Fibroblast of pulmonary artery (primary cell): ENCODE measurements at regions not wholly inside any gene's neighbourhood (a gene's known extent, or its start where the extent isn't known, plus 50 kb on each side); places are given as distances from the start of the nearest gene placed in this dataset.
"Not testable (repeated sequence)": the region's sequence is repeated elsewhere in the genome, so short reads cannot be mapped to it uniquely, and the experiment has no call there.

Source experiments
- DNase-seq: peaks from one replicate; pipeline ENCODE4 v3.0.0-alpha.2; 2010; ENCODE audit warnings: low read depth
- H3K4me3 ChIP-seq: replicated peaks from 2 replicates; pipeline ENCODE4 v1.5.1; 2011; ENCODE audit warnings: low read depth, mild to moderate bottlenecking, control low read depth, low read length, moderate library complexity
- TF ChIP-seq, protein P1 (sequence below): IDR thresholded peaks from 2 replicates; pipeline ENCODE4 v1.5.1; 2011; ENCODE audit warnings: mild to moderate bottlenecking, control low read depth, low read length, inconsistent platforms; ENCODE audit errors: missing control alignments

DNA sequence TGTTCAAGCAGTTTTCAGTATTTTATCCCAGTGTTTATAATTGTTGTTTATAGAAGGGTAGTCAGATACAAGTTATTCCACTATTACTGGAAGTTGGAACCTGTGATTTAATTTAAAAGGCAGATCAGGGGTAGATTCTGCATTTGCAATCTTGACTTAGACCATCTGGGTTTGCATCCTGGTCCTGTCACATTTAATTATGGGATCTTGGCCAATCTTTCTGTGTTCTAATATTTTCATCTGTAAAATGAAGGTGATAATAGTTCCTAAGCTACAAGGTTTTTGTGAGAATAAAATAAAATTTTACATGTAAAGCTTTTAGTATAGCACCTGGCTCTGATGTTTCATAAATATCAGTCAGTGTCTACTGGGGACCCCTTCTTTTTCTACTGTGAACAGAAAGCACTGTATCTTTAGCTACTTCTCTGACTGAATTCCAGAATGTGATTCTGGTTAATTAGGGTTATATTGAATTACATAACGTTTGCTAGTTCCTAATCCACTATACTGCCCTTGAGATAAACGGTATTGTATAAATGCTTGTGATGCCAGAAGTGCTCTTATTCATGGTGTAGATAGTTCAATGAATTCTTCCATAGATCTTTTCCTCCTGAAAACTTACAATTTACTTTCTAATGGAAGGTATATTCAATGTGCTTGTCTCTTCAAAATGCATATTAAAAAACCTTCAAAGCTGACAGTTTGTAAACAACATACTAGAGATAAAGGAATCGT lies 131.0 kb downstream of the KCNK1 start:
- H3K4me3 ChIP-seq, result no peak overlapping the region
- no peak for DNase-seq
- TF ChIP-seq, protein P1, sequence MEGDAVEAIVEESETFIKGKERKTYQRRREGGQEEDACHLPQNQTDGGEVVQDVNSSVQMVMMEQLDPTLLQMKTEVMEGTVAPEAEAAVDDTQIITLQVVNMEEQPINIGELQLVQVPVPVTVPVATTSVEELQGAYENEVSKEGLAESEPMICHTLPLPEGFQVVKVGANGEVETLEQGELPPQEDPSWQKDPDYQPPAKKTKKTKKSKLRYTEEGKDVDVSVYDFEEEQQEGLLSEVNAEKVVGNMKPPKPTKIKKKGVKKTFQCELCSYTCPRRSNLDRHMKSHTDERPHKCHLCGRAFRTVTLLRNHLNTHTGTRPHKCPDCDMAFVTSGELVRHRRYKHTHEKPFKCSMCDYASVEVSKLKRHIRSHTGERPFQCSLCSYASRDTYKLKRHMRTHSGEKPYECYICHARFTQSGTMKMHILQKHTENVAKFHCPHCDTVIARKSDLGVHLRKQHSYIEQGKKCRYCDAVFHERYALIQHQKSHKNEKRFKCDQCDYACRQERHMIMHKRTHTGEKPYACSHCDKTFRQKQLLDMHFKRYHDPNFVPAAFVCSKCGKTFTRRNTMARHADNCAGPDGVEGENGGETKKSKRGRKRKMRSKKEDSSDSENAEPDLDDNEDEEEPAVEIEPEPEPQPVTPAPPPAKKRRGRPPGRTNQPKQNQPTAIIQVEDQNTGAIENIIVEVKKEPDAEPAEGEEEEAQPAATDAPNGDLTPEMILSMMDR, result no peak

DNA sequence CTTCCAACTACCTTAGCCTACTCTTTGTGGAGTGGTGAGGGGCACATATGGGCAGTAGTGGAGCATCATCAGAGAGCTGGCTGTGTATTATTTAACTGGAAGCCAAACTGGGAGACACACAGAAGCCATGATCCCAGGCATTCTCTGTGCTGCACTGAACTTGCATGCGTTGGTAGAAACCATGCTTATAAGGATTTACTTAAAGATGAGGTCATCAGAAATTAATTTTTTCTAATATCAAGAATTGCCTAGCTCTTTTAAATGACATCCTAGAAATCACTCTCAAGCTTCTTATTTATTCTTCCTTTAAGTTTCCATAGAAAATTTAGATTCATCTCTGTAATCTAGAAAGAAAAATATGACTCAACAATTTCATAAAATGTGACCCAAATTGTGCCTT lies 136.2 kb downstream of the KCNK1 start:
- TF ChIP-seq, protein P1, result no peak
- DNase-seq, result no peak
- H3K4me3 ChIP-seq, result no peak overlapping the region

DNA sequence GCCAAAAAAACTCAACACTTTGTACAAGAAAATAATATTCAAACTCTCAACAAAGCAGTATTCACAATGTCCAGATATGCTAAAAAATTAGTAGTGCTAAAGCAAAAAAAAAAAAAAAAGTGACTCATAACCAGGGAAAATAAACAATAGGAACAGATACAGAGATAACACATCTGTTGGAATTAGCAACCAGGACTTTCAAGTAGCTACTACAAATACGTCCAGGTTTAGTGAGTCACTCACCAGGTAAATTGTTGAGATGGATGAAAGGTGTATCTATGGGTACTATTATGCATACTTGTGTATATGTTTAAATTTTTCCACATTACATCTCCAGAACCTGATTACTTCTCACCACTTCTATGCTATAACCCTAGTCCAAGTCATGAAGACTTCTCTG lies 144.8 kb upstream of the SLC35F3 start:
- H3K4me3 ChIP-seq, result no peak overlapping the region
- DNase-seq, result no peak
- TF ChIP-seq, protein P1, result no peak

DNA sequence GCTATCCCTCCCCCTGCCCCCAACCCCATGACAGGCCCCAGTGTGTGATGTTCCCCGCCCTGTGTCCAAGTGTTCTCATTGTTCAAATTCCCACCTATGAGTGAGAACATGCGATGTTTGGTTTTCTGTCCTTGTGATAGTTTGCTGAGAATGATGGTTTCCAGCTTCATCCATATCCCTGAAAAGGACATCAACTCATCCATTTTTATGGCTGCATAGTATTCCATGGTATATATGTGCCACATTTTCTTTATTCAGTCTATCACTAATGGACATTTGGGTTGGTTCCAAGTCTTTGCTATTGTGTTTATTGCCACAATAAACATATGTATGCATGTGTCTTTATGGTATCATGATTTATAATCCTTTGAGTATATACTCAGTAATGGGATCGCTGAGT lies 140.2 kb upstream of the SLC35F3 start:
- not testable (repeated sequence) for H3K4me3 ChIP-seq, DNase-seq

DNA sequence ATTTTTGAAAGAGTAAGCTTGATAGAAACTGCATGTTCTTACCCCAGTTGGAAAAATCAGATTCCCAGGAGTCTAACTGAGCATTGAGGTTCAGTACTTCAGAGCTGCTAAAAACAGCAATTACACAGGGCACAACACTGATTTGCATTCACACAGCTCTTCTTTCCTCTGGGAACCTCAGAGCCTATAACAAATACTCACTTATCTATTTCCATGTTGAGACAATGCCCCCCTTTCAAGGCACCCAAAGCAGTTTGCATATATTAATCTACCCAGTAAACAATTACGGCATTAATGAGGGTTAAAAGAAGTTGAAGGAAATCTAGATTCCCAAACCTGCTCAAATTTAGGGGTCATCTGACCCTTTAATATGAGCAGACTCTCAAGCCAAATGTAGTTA lies 126.9 kb upstream of the SLC35F3 start:
- DNase-seq, result no peak
- TF ChIP-seq, protein P1, result no peak
- H3K4me3 ChIP-seq, result no peak overlapping the region

DNA sequence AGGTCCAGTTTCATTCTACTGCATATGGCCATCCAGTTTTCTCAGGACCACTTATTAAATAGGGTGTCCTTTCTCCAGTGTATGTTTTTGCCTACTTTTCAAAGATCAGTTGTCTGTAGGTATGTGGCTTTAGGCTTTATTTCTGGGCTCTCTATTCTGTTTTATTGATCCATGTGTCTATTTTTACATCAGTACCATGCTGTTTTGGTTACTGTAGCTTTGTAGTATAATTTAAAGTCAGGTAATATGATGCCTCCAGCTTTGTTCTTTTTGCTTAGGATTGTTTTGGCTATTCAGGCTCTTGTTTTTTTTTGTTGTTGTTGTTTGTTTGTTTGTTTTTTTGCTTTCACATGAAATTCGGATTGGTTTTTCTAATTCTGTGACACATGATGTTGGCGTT lies 124.4 kb upstream of the SLC35F3 start:
- no peak for DNase-seq
- H3K4me3 ChIP-seq, result no peak overlapping the region
- TF ChIP-seq, protein P1, result no peak

DNA sequence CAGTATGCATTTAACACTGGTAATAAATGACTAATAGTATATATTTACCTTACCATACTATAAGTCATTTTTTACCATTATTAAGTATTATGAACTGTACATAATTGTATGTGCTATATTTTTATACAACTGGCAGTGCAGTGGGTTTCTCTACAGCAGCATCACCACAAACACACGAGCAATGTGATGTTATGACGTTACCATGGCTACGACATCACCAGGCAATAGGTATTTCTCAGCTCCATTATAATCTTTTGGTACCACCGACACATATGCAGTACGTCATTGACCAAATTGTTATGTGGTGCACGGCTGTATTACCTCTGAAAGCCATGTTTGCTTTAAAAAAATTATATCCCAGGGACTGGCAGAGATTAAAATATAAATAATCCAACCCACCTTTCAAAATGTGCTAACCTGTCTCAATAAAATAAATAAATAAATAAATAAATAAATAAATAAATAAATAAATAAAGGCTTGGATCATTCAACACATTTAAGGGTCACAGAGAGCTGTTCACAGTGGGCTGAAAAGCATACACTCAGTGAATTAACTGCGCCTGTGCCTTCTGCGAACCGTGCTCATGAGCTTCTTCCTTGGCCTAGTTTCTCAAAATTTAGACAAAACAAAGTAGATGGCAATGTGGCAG lies 121.4 kb upstream of the SLC35F3 start:
- TF ChIP-seq, protein P1, result no peak
- no peak for DNase-seq
- H3K4me3 ChIP-seq, result no peak overlapping the region
